ENCODE measurements at regions not wholly inside any gene's neighbourhood (a gene's known extent, or its start where the extent isn't known, plus 50 kb on each side); places are given as distances from the start of the nearest gene placed in this dataset.

GRCh38 chr5:143662020-143662419 is 149.9 kb upstream of the HMHB1 start:
- no peak for DNase-seq

DNA sequence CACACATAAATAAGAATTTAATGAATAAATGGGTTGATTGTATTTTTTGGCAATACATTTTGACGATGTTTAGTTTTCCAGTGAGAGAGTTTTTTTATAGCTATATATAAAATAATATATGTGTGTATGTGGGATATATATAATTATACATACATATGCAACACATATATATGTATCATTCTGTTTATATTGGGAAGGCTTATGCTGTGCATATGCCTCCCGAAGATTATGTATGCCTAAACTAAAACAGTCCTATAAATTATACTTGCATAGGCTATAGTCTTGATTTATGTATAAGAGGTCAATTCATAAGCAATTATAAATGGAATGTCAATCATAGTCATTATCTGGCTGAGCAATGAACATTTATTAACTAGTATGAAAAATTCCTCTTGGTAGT is 151.3 kb upstream of the HMHB1 start:
- DNase-seq, result no peak

- no peak for DNase-seq
Observed at GRCh38 chr5:143659599-143660238, 152.2 kb upstream of the HMHB1 start.

GRCh38 chr5:143658956-143659355 is 153.0 kb upstream of the HMHB1 start:
- no peak for DNase-seq

GRCh38 chr5:143657647-143658285 is 154.2 kb upstream of the HMHB1 start:
- no peak for DNase-seq

DNA sequence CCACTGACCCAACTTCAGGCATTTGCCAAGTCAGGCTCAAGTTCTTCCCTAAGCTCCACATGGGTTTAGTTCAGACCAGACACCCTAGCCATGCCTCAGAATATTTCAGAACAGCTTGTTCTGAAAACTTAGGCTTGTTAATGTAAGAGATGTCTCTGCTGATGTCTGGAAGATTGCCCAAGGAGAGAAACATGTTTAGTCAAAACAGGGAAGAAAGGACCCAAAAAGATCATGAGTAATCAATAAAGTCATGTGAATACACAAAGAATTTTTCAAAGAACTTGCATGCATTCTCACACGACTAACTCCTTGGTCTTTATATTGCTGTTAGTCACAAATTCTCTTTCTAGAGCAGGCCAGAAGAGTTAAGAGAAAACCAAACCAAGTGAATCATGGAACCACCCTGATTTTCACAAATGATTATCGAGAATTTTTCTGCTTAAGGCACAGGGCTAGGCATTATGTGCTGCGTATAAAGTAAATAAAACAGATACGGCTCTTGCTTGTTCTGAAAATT is 158.1 kb upstream of the HMHB1 start:
- DNase-seq, result no peak

- DNase-seq, result no peak
Observed at GRCh38 chr5:143653256-143653655, 158.7 kb upstream of the HMHB1 start.

- no peak for DNase-seq
Observed at GRCh38 chr5:143652108-143652700, 159.8 kb upstream of the HMHB1 start.

DNA sequence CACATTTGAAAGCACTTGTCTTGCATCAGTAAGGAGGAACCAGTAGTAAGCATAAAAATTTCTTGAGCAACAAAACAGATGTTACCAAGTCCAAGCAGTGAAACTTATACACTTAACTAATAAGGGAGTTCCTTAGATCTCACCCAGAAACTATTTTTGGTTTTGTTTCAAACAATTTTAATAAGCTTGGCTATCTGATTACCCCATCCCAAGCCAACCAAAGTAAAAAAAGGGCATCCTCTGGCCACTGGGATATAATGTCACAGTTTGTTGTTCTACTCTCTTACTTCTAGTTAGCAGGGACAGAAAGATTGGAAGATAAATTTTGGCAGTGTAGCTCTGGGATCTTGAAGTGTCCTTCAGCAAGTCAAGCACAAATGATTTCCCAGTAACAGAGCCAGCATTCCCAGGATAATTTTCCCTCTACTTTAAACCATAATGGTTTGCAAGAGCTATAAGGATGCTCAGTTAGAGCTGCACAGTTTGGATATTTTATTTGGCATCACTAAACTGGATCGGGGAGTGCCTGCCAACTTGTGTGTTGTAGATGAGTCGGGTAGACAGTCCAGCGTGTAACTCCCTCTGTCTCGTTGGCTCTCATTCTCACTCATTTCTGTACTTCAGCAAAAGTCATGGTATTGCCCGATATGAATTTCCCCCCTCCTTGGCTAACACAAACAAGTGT is 161.9 kb upstream of the HMHB1 start:
- no peak for DNase-seq

- DNase-seq, result no peak
Observed at GRCh38 chr5:143648696-143649095, 163.3 kb upstream of the HMHB1 start.

GRCh38 chr5:143646961-143647360 is 165.0 kb upstream of the HMHB1 start:
- no peak for DNase-seq

- no peak for DNase-seq
Observed at GRCh38 chr5:143645356-143645755, 166.6 kb upstream of the HMHB1 start.

DNA sequence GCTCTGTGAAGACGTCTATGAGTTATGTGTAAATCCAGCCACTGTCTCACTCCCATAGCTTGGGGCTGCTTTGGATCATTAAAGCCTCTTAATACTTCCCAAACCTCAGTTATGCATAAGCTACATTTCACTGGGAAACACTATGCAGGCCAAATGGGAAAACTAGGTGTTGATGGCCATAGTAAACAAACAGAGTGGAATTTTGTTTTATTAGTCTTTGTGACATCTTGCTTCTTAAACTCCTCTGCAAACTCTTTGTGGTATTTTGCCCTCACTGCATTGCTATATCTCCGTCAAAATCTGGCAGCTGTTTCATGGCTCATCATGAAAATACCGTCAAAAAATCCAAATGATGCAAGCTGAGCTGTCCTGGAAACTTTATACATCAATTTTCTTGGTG is 167.2 kb upstream of the HMHB1 start:
- DNase-seq, result no peak

DNA sequence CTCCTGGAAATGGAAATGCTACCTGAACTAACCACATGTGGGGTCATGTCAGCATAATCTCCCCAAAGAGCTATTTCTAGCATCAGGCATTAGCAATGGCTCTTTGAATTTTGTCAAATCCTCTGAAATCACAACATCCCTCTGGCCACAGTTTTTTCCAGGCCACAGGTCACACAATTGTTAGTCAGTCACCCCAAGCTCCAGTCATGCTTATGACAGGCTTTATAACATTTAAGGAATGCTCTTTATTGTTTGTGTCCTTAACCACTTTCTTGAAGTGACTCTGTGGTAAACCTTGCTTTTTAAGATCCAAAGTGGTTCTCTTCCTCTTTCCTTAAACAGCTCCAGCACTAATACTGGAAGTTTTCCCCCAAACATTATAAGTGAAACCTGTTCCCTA is 169.2 kb upstream of the HMHB1 start:
- DNase-seq, result no peak

- DNase-seq, result no peak
Observed at GRCh38 chr5:143641549-143642355, 170.2 kb upstream of the HMHB1 start.

- DNase-seq, result no peak
Observed at GRCh38 chr5:143638654-143639053, 173.3 kb upstream of the HMHB1 start.

- DNase-seq, result peak; percentile 20
Observed at GRCh38 chr5:143636931-143637528, 174.9 kb upstream of the HMHB1 start.

- no peak for DNase-seq
Observed at GRCh38 chr5:143635888-143636287, 176.1 kb upstream of the HMHB1 start.

DNA sequence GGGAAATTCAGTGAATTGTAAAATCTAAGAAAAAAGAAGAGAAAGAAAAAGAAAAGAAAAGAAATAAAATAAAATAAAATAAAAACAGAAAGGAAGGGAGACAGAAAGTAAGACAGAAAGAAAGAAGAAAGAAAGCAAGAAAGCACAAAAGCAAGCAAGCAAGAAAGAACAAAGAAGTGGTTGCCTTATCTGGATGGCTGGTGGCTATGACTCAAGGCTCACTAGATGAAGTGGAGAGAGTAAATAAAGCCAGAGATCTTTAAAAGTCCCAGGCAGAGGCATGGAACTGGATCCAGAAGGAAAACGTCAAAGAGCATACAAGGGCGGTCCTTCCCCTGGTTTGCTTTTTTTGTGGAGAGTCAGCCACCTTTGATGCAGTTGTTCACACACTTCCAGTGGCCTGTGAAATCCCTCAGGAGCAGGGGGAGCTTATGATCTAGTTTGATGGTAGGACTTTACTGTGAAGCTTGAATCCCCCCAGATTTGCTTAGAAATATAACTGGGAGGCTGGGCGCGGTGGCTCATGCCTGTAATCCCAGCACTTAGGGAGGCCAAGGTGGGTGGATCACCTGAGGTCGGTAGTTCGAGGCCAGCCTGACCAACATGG is 176.7 kb upstream of the HMHB1 start:
- no peak for DNase-seq

GRCh38 chr5:143634689-143635088 is 177.3 kb upstream of the HMHB1 start:
- no peak for DNase-seq

GRCh38 chr5:143629871-143630659 is 181.9 kb upstream of the HMHB1 start:
- no peak for DNase-seq

All from right kidney (tissue), 1 donor.